H7 (cell line): ENCODE measurements at regions not wholly inside any gene's neighbourhood (a gene's known extent, or its start where the extent isn't known, plus 50 kb on each side); places are given as distances from the start of the nearest gene placed in this dataset.
"Not testable (repeated sequence)": the region's sequence is repeated elsewhere in the genome, so short reads cannot be mapped to it uniquely, and the experiment has no call there.

Experiments used
- DNase-seq: peaks from one replicate; pipeline ENCODE4 v3.0.0; 2012
- H3K27me3 ChIP-seq: 2 replicates; pipeline ENCODE4 v1.6.0; 2011; ENCODE audit warnings: mild to moderate bottlenecking, low read length; ENCODE audit not compliant: control insufficient read depth, insufficient read depth
- H3K36me3 ChIP-seq: replicated peaks from 2 replicates; pipeline ENCODE4 v1.5.1; 2011; ENCODE audit warnings: low read length; ENCODE audit not compliant: control insufficient read depth, insufficient read depth
- H3K4me3 ChIP-seq: 2 replicates; pipeline ENCODE4 v1.5.1; 2011; ENCODE audit warnings: low read depth, mild to moderate bottlenecking, control low read depth, low read length, moderate library complexity; ENCODE audit not compliant: insufficient read depth

DNA sequence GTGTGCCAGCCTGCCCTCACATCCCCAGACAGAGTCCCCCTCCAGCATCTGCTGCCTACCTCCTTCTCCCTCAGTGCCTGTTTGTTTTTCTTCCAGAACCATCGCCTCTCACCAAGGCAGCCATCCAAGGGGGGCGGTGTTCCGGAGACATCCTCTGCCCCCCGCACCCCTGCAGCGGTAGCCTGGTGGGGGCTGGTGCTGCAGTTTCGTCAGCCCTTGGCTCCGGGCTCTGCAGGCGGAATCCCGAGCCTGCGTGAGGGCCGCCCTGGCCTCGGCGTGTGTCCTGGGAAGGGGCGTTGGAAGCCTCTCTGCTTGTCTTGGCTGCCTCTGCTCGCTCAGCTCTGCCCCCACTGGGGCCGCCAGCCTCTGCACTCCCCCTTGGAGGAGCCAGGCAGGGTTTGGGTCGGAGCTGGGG, 126.0 kb upstream of the CIBAR2 start:
- Histone ChIP-seq H3K36me3 (no peaks in the 10 kb centered on the region), H3K4me3 (no peak overlapping the region), H3K27me3 (no peaks in the 10 kb centered on the region)
- peak; percentile 94 for DNase-seq

DNA sequence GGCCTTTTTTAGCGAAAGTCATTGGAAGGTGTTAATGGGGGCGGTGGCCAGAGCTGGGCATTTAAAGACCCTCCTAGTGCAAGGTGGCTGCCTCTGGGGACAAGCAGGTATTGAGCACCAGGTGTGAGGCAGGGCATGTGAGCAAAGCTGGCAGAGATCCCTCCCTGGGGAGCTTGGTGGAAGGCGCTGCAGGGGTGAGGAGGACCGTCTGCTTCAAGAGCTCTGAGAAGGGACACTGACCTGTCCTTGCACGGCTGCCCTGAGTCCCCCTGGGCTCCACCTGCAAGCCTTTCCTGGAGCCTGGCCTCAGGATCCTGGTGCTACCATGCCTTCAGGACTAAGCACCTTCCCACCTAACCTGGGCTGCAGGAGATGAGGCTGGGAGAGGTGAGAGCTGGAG, 127.0 kb upstream of the CIBAR2 start:
- no peak for DNase-seq
- Histone ChIP-seq H3K36me3 (no peaks in the 10 kb centered on the region), H3K27me3 (no peaks in the 10 kb centered on the region), H3K4me3 (no peak overlapping the region)

DNA sequence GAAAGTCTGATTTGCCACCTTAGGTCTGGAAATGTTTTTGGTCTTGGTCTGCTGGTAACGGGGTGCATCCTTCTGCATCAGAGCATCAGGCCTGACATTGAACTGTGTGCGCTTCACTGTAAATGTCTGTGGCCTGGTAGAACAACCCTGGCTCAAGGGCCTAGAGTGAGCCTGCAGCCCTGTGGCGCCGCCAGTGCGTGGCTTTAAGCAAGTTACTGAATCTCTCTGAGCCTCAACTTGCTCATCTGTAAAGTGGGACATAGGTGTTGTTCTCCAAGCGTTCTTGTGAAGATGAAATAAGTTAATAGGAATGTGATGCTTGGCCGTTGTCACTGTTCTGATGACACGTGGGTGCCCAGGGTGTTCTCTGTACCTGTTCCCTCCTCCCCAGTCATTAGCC, 127.6 kb upstream of the CIBAR2 start:
- H3K27me3 ChIP-seq = no peaks in the 10 kb centered on the region
- H3K36me3 ChIP-seq = no peaks in the 10 kb centered on the region
- DNase-seq = no peak
- H3K4me3 ChIP-seq = no peak overlapping the region

DNA sequence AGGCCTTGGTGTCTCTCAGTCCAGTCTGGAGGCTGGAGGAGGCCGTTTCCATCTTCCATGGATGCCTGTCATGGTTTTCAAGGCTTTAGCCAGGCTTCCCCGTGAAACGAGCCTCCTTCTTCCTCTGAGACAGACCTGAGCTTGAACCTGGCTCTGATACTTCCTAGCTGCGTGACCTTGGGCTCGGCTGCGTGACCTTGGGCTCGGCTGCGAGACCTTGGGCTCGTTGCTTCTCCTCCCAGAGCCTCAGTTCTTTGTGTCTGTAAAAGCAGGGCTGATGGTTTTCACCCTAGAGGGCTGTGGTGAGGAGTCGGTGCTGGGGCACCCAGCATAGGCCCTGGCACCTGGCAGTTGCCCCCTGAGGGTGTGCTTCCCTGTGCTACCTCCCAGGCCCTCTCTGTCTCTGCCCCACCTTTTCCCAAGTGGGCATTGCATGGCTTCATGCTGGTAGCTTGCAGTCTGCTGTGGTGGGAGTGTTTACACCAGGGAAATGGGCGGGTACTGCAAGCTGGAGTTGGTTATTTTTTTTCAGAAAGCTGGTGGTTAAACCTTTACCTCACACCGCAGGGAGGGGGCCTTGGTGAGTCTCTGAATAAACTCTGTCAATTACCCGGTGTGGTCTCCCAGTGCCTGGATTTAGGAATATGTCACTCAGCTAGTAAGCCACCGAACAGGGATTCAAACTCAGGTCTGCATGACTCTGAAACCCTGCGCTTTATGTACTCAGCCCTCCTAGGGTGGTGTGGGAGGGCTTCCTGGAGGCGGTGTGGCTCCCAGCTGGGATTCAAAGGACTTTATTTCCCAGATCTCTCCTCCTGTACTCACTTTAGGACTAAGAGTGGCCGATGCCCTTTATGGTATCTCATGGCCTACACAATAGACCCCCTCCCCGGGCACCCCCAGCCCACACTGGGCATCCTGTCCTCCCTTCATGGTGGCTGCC, 129.0 kb upstream of the CIBAR2 start:
- no peak overlapping the region for H3K4me3 ChIP-seq
- no peaks in the 10 kb centered on the region for H3K27me3 ChIP-seq
- H3K36me3 ChIP-seq = no peaks in the 10 kb centered on the region
- DNase-seq = no peak

DNA sequence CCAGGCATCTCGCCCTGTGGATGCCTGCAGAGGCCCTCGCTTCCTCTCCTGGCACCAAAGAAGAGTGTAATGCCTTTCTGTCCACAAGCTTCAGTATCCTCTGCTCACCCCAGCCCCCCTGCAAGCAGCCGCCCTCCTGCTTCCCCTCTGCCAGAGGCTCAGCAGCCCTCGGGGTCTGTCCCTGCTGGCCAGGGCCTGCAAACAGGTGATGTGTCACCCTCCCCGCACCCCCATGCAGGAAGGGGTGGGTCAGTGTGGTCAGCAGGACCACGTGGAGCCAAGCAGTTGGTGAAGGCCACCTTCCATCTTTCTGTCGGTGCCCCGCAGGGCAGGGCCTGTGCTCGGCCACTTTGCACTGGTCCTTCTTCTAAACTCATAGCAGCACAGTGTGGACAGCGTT, 129.9 kb upstream of the CIBAR2 start:
- Histone ChIP-seq H3K27me3 (no peaks in the 10 kb centered on the region), H3K4me3 (no peak overlapping the region), H3K36me3 (no peaks in the 10 kb centered on the region)
- DNase-seq = no peak

DNA sequence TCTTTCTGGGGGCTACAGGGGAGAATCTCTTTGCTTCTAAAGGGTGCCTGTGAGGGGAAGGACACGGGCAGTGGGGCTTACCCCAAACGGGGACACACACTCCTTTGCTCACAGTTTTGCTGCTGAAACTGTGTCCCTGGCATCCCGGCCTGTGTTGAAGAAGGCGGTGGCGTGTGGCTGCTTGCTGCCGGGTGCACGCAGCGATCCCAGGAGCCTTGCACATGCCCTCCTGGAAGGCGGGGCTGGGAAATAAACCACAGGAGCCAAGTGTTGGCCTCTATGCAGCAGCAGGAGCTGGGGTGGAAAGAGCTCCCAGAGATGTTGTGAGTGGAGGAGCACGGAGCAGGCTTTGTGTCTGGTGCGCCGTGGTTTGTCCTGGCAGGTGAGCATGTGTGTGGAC, 131.0 kb upstream of the CIBAR2 start:
- H3K4me3 ChIP-seq = no peak overlapping the region
- no peaks in the 10 kb centered on the region for H3K27me3 ChIP-seq
- DNase-seq = no peak
- H3K36me3 ChIP-seq = no peaks in the 10 kb centered on the region

DNA sequence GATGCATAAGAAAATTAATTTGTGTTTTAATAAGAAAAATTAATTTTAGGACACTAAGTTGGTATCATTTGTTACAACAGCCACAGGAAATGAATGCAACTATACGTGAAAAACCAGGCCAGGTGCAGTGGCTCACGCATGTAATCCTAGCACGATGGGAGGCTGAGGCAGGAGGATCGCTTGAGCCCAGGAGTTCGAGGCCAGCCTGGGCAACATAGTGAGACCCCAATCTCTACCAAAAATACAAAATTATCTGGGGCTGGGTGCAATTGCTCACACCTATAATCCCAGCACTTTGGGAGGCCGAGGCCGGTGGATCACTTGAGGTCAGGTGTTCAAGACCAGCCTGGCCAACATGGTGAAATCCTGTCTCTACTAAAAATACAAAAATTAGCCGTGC, 132.2 kb upstream of the CIBAR2 start:
- H3K4me3 ChIP-seq, DNase-seq, H3K27me3 ChIP-seq, H3K36me3 ChIP-seq: not testable (repeated sequence)

DNA sequence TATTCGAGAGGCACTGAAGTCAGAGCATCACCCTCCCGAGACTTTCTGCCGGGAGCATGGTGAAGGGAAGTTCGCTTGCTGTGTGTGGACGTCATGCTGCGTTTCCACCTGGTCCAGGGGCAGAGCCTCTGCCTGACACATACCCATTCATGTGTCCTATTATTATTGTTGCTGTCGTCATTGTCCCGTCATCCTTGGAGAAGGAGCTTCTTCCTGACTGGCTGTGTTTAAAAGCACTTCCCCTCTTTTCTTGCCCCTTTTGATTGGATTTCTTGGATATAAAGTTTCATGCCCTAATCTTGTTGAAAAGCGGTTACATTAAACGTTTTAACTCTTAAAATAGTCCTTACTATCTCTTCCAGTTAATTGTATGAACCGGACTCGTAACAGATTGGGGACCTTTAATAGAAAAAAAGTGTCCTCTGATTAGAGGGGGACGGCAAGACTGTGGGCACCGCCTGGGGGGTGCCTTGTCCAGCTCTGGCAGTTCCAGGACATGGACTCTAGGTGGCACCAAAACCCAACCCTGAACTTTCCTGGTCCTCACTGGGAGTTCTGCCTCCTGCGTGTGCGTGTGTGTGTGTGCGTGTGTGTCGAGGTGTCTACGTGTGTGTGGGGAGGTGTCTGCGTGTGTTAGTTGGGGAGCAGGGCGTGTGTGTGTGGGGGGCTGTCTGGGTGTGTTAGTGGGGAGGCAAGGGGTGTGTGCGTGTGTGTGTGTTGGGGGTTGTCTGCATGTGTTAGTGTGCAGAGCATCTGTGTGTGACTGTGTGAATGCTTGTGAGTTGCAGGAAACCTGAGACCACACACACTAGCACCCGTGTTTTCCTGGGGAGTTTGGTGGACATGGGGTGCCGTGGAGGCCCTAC, 133.3 kb upstream of the CIBAR2 start:
- H3K4me3 ChIP-seq = no peak overlapping the region
- no peaks in the 10 kb centered on the region for H3K36me3 ChIP-seq
- no peaks in the 10 kb centered on the region for H3K27me3 ChIP-seq
- peak; percentile 89 for DNase-seq

DNA sequence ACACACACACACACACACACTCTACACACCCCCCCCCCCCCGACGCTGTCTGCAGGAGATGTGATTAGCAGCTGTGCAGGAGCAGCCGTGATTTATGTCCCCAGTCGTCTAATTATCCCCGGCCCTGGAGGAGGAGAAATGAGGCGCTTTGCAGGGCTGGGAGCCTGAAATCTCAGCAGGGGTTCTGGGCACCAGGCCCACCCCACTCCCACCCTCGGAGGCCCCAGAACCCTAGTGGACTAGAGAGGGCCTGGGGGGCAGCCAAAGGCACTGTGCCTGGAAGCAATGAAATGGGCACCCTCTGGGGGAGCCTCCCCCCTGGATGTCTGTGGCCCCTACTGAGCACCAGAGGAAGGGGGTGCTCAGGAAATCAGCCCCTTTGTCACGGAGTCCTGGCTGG, 134.2 kb upstream of the CIBAR2 start:
- DNase-seq = no peak
- no peak overlapping the region for H3K4me3 ChIP-seq
- H3K36me3 ChIP-seq = no peaks in the 10 kb centered on the region

DNA sequence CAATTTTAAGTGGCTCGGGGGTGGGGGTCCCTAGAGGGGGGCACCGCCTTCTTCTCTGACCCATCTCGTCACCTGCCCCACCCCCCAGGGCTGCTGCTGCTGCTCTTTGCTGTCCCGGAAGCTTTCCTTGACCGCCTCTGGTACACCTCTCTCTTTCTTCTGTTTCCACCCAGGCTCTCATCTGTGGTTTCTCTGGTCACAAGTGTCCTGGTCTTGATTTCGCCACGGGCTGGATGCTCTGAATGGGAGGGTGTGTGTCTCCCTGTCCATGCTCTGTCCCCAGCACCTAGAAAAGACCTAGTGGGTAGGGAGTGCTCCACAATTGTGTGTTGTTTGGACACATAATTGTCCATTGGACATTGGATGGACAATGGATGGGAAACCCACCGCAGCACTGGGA, 134.7 kb upstream of the CIBAR2 start:
- no peaks in the 10 kb centered on the region for H3K36me3 ChIP-seq
- no peak overlapping the region for H3K4me3 ChIP-seq
- H3K27me3 ChIP-seq = no peaks in the 10 kb centered on the region
- no peak for DNase-seq

More for the DNA sequence above, 134.2 kb upstream of the CIBAR2 start:
- no peaks in the 10 kb centered on the region for H3K27me3 ChIP-seq

DNA sequence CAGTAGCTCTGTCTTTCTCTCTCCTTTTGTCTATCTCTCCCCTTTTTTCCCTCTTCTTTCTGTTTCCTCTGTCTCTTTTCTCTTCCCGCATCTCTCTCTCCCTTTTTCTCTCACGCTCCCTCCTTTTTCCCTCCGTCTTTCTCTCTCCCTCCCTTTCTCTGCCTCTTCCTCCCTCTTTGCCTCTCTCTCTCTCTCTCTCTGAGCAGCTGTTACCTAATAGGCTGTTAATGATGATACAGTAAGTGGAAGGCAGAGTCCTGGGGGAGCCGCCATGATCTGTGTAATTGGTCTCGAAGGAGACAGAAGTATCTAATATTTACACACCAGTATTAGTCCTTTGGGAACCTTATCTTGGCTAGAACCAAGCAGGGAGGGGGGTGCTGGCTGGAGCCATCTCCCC, 136.1 kb upstream of the CIBAR2 start:
- DNase-seq = no peak
- Histone ChIP-seq H3K27me3 (no peaks in the 10 kb centered on the region), H3K4me3 (no peak overlapping the region), H3K36me3 (no peaks in the 10 kb centered on the region)

DNA sequence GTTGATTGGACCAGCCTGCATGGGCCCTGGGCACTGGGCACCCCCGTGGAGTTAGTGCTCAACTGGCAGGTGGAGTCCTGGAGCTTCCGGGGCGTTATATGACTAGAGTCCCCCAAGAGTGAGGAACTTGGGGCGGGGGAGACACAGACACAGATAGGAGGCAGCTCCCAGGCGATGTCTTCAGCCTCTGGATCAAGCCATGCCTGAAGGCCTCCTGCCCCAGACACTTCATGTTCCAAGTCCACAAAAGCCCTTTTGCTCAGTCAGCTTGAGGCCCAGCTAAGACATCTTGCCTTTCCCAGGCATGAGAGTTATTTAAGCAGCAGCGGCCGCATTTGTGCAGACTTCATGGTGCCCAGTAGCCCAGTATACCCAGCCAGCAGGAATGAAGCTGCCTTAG, 136.6 kb upstream of the CIBAR2 start:
- Histone ChIP-seq H3K4me3 (no peak overlapping the region), H3K36me3 (no peaks in the 10 kb centered on the region), H3K27me3 (no peaks in the 10 kb centered on the region)
- DNase-seq = no peak

DNA sequence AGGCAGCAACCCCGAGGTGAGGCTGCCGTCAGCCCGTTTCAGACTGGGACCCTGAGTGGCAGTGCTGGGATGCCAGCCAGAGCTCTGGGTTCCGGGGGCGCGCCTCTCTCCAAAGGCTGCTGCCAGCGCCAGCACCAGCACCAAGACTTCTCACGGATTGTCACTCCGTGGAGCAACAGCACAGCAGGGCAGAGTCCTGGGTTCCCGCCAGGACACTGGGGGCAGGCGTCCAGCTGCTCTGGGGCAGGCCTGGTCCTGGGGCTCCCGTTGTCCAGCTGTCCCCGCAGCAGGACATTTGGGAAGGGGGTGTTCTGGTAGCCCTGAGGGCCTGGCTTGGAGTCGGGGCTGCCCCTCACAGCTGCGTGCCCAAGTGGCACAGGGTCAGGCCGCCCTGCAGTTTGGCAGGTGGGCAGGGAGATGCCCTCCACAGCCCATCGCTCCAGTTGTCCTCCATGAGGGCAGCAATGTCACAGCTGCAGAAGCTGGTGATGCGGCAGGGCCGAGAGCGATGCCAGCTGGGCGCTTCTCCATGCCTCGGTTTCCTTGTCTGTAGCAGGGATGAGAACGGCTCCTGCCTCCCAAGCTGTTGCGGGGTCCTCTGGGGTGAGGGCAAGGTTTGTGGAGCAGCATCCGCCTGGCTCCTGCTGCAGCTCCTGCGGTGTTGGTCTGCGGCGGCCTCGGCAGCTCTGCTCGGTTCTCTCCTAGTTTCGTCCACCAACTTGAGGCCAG, 137.3 kb upstream of the CIBAR2 start:
- Histone ChIP-seq H3K4me3 (no peak overlapping the region), H3K27me3 (no peaks in the 10 kb centered on the region), H3K36me3 (no peaks in the 10 kb centered on the region)
- no peak for DNase-seq

DNA sequence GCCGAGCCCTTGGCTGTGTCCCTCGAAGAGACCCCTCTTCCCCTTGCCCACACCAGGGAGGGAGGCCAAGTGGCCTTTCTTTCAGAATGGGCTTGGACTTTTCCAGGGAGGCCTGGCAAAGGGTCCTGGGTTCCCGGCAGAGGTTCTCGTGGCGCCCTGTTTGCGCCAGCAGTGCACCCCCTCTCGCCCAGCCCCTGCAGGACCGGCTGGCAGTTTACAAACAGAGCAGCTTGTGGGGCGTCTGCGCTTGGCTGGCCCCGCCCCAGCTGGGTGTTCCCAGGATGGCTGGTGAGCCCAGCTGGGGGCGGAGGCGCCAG, 137.8 kb upstream of the CIBAR2 start:
- no peak overlapping the region for H3K4me3 ChIP-seq
- H3K36me3 ChIP-seq = no peaks in the 10 kb centered on the region
- H3K27me3 ChIP-seq = no peaks in the 10 kb centered on the region
- peak; percentile 77 for DNase-seq
